ENCODE measurements at regions not wholly inside any gene's neighbourhood (a gene's known extent, or its start where the extent isn't known, plus 50 kb on each side); places are given as distances from the start of the nearest gene placed in this dataset.

- TF ChIP-seq, protein P1, sequence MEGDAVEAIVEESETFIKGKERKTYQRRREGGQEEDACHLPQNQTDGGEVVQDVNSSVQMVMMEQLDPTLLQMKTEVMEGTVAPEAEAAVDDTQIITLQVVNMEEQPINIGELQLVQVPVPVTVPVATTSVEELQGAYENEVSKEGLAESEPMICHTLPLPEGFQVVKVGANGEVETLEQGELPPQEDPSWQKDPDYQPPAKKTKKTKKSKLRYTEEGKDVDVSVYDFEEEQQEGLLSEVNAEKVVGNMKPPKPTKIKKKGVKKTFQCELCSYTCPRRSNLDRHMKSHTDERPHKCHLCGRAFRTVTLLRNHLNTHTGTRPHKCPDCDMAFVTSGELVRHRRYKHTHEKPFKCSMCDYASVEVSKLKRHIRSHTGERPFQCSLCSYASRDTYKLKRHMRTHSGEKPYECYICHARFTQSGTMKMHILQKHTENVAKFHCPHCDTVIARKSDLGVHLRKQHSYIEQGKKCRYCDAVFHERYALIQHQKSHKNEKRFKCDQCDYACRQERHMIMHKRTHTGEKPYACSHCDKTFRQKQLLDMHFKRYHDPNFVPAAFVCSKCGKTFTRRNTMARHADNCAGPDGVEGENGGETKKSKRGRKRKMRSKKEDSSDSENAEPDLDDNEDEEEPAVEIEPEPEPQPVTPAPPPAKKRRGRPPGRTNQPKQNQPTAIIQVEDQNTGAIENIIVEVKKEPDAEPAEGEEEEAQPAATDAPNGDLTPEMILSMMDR (IDR thresholded peaks at IDR 0.05; ENCODE audit: insufficient read depth, low read length) = no peak
- TF ChIP-seq POLR2AphosphoS5 (IDR thresholded peaks at IDR 0.05; ENCODE audit: low read depth) (no peak), GABPA (IDR thresholded peaks at IDR 0.05; ENCODE audit: low read depth) (no peak), REST (IDR thresholded peaks at IDR 0.05; ENCODE audit: insufficient replicate concordance, low read depth) (no peak), SPI1 (IDR thresholded peaks at IDR 0.05; ENCODE audit: borderline replicate concordance, low read depth) (no peak)
These were observed 916.7 kb downstream of the PDHA2 start for GRCh38 chr4:96756584-96756983.

Data from HL-60 (cell line).